ENCODE measurements at regions not wholly inside any gene's neighbourhood (a gene's known extent, or its start where the extent isn't known, plus 50 kb on each side); places are given as distances from the start of the nearest gene placed in this dataset.

DNA sequence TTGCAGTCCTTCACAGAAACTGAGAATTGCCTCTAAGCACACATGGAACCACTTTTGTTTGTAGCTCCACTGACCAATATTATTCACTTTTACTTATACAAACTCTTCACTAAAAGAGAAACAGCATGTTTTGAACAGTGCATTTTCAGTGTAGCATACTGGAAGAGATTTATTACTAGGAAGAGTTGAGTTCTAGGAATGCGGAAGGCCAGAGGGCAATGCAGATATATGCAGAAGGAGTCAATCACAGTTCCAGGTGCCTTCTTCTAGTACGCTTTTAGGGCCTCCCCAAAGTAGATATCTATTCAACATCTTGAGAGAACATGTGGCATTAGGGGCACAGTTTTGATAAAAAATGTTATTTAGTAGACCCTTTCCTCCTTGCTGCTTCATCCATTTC is 1654.0 kb upstream of the ZEB2 start:
- DNase-seq (ENCODE audit: low read depth, low spot score), result no peak

DNA sequence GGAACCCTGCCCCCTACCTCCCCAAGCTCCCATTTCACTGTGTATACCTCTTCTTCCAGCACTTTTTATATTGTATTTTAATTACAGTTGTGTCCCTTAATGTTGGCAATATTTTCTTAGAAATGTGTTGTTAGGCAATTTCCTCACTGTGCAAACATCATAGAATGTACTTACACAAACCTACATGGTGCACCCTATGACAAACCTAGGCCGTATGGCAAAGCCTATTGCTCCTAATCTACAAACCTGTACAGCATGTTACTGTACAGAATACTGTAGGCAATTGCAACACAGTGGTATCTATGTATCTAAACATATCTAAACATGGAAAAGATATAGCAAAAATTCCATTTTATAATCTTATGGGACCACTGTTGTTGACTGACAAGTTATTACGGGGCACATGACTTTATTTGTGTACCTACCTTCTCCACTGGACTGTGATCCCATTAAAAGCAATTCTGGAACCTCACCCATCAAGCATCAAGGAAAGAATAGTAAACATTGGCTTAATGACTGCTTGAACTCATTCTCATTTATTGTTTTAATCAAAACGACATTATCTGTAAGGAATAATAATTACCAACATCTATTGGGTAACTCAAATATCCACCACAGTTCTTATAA is 1641.5 kb upstream of the ZEB2 start:
- DNase-seq (ENCODE audit: low read depth, low spot score), result no peak

DNA sequence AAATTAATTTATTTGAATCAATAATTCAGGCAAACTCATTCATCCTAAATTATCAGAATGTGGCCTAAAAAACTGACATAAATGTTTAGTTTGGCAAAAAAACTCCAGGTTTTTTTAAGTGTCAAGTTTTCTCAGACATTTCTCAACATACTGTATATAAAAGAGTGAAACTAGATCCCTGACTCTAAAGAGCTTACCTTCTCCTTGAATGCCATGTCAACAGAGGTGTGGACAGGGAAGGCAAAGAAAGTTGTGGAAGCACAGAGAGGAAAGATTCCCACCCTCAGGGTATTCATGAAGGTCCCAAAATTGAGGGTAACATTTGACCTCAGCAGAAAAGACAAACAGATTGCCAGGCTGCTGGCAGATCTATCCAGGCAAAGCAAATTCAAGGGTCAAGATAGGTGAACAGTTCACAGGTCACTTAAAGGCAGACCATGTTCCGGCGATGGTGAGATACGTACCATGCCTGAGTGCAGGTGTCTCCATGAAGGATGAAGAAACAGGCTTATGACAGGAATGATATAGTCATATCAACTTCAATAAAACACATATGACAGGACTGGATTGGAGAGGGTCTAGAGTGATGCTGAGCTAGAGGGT is 1638.3 kb upstream of the ZEB2 start:
- no peak for DNase-seq (ENCODE audit: low read depth, low spot score)

DNA sequence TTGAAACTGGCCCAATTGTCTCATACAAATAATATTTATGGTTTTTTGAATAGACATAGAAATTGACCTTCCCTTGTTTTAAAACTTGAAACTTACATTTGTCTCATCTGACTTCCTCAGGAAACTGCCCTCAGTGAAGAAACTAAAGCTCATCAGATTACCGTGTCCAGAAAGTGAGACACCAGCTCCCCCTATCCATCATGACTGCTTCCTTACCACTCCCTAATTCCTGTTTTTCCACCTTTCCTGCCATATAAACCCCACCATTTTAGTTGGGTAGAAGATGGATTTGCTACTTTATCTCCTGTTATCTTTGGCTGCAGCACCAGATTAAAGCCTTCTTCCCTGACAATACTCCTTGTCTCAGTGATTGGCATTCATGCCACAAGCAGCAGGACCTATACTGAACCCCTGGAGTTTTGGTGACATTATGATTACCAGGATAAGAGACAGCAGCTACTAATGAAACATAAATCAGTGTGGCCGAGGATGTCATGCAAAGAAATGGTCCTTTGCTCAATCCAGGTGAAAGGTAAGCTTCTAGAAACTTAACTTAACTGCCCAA is 1627.6 kb upstream of the ZEB2 start:
- DNase-seq (ENCODE audit: low read depth, low spot score), result no peak

DNA sequence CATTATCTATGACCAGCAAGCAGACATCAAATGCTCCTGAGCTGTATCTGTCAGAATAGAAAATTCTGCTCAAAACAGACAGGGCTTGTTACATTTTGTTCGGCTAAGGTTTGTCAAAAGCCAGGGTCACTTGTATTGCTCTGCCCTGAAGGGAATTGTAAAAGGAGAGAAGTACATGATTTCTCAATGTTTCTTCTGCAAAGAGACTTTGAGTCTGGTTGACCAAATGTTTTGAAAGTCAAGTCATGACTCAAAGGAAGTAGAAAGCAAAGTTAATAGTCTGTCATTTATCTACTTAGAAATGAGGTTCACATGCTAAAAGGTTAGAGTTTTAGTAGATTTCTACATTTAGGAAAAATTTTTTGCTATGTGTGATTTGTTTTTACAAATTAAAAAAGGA is 1624.1 kb upstream of the ZEB2 start:
- DNase-seq (ENCODE audit: low read depth, low spot score), result no peak

DNA sequence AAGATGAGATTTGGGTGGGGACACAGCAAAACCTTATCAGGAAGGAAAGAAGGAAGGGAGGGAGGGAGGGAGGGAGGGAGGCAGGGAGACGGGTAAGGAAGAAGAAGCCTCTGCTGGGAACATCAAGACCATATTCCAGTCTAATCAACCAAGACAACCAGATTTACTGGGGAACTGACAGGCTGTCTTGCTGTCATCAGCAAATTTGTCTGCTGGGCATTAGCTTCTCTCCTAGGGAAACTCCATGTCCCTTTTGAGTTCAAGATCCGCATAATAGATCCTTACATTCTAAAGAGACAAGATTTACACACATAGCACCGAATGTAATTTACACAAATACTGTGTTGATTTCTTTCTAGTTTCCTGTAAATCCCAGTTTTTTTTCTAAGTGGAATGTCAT is 1618.9 kb upstream of the ZEB2 start:
- no peak for DNase-seq (ENCODE audit: low read depth, low spot score)

DNA sequence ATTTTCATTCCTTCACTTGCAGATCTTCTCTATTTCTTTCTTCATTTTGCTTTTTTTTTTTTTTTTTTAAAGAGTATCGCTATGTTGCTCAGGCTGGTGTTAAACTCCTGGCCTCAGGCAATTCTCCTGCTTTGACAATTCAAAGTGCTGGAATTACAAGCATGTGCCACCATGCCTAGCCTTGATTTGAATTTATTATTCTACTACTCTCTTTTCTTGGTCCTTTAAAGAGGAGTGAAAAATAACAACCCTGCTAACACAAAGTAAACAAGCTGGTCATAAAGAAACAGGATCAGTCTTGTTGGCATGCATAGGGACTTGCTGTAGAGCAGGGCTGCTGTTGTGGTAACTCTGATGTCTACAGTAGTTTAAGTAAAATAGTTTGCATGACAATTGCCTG is 1615.3 kb upstream of the ZEB2 start:
- no peak for DNase-seq (ENCODE audit: low read depth, low spot score)

DNA sequence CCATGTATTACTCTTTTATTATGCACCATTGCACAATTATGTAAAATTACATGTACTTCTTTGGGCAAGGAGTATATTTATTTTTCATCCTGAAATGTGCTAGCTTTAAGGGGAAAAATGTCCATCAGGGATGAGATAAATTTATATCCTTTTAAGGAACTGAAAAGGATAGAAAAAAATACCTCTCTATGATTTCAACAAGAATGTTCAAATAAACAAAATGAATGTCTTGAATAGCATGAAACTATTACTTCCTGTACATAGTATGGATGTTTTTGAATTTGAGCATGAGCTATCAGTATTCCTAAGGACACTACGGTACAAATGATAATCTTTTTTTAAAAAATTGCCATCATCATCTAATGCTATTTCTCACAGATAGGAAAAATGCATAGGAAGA is 1611.9 kb upstream of the ZEB2 start:
- DNase-seq (ENCODE audit: low read depth, low spot score), result no peak

DNA sequence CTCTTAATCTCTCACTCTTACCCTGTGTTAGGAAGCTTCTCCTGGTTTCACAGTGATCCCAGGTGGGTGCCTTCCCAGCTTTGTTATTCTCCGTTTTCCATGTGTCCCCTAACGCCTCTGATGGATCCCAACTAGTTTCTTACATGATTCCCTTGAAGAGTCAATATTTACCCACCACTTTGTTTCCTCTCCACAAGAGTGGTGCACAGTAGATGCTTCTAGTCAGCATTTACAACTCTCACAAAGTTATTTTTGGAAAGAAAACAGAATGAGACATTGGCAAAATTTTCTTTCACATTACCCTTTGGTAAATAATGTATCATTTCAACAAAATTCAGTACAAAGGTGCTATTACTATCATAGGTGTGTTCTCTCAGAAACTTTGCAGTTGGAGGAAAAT is 1611.1 kb upstream of the ZEB2 start:
- no peak for DNase-seq (ENCODE audit: low read depth, low spot score)

DNA sequence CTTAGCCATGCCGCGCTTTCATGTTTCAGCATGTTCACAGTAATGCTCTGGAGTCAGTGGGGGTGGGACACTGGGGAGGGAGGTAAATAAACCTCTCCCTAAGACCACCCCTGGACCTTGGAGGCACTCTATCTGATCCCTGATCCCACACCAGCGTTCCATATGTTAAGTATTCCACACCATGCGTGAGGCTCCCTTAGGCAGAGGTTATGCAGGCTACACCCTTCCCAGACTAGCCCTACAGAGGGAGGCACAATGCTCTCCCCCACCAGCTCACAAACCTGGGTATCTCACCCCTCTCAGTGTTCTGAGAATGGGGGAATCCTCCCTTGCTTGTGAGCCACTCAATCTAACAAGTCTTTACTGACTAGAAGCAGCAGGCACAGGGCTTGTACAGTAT is 1610.4 kb upstream of the ZEB2 start:
- DNase-seq (ENCODE audit: low read depth, low spot score), result no peak

DNA sequence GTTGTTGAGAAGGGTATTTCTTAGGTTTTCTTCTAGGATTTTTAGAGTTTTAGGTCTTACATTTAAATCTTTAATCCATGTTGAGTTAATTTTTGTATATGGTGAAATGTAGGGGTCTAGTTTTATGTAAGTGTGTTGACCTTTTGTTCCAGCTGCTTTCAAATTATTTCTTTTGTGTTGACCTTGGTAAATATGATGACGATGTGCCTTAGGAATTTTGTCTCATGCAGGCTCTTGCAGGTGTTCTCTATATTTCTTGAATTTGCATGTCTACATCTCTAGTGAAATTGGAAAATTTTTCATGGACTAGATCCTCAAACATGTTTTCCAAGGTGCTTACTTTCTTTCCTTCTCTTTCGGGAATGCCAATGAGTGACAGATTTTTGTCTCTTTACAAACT is 1609.3 kb upstream of the ZEB2 start:
- DNase-seq (ENCODE audit: low read depth, low spot score), result no peak

DNA sequence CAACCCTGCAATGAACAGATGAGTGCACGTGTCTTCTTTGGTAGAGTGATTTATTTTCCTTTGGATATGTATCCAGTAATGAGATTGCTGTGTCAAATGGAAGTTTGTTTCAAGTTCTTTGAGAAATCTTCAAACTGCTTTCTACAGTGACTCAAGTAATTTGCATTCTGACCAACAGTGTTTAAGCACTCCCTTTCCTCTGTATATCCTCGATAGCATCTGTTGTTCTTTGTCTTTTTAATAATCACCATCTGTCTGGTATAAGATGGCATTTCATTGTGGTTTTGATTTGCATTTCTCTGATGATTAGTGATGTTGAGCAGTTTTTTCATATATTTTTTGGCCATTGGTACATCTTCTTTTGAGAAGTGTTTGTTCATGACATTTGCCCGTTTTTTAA is 1608.3 kb upstream of the ZEB2 start:
- no peak for DNase-seq (ENCODE audit: low read depth, low spot score)

DNA sequence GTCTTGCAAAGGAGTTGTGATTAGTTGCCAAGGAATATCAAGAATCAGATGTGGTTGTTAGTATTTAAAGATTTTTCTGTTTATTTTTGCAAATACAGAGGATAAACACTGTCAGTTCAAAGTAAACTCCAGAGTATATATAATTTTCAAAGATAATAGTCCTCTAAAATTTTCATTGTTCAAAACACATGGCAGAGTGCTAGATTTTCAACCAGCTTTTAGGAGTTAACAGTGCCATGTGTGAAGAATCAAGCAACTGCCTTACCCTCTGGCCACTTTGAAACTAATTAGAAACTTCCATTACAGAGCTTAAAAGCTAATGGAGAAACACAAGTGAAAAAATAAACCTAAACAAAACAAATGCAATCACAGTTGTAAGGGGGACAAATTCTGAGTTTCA is 1605.6 kb upstream of the ZEB2 start:
- DNase-seq (ENCODE audit: low read depth, low spot score), result no peak

DNA sequence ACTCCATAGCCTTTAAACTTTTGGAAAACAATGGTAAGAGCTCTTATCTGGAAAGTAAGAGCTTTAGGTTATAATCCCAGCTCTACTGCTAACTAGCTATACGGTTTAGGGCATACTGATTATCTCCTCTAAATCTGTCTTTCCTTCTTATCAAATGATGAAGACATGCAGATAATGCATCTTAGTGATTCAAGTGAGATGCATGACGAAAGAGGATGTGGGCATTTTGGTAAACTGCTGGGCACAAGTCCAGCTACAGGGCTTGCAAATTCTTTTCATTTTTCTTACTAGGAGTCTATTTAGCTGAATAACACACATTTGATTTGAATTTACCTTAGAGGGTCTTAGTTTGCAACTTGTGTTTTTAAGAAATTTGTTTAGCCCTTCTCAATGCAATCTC is 1604.8 kb upstream of the ZEB2 start:
- DNase-seq (ENCODE audit: low read depth, low spot score), result no peak

DNA sequence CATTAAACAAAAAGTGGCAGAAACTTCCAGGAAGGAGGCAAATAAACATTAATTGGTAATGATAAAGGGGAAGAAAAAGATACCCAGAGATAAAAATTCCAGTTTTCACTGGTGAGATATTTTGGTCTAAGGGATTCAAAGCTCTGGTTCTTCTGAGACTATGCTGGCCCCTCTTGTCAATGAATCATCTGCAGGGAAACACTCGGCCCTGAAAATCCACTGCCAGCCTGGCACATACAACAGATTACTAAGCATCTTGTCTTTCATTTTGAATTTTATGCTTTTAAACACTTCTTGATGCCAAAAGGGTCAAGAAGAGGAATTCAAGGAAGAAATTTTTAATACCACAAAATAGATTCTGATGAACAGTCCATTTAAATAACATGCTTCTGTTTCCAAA is 1603.8 kb upstream of the ZEB2 start:
- DNase-seq (ENCODE audit: low read depth, low spot score), result no peak

DNA sequence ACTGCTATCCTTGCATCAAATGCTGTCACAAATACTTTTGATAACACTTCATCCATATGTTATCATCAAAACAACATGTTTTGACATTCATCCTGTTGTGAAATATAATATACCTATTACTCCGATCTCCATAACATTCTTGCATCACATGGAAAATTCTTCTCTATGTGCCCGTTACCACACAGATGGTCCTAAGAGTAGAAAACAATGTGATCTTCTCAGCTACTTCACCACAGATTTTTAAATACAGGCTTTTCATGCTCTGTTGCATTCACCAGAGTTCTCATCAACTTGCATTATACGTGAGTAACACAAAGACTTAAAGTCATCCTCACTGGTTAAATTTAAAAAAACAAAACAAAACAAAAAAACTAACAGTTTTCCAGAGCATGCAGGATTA is 1603.3 kb upstream of the ZEB2 start:
- DNase-seq (ENCODE audit: low read depth, low spot score), result no peak

DNA sequence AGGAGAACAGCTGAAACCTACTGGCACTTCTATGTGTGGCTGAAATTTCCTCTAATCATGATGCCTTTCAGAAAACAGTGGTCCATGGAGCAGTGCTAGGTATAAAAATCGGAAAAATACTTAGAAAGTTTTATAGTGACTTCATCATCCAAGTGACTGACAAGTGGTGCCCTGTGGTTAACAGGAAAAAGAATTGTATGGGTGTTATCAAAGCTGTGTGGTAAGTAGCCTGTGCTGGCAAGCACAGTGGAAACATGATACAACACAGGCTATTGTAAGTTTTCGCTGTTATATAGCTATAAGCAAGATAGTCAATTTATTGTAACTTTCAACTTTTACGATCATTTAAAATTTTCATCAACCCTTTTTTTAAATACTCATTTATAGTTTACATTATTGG is 1599.7 kb upstream of the ZEB2 start:
- no peak for DNase-seq (ENCODE audit: low read depth, low spot score)

DNA sequence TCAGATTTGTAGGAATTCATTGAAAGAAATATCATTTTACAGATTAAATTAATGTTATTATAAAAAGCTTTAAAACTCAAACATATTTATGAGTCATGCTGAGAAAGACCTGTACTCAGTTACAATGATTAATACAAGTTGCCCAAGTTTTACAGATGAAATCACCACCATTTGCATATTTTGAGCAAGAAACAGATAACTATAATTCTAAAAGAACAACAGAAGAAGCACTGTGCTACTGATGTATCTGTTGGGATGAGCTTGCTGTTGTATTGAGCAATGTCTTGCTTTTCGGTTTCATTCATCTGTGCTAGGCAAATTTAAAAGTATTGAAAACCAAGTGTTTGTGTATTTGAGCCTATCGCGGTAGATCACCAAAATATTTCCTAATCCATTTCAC is 1589.1 kb upstream of the ZEB2 start:
- no peak for DNase-seq (ENCODE audit: low read depth, low spot score)

DNA sequence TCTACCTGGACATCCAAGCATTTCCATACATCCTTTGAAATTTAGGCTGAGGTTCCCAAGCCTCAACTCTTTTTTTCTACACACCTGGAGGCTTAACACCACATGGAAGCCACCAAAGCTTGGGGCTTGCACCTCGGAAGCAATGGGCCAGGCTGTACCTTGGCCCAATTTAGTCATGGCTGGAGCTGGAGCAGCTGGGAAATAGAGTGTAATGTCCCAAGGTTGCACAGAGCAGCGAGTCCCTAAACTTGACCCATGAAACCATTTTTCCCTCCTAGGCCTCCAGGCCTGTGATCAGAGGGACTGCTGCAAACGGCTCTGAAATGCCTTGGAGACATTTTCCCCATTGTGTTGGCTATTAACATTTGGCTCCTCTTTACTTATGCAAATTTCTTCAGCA is 1574.3 kb upstream of the ZEB2 start:
- DNase-seq (ENCODE audit: low read depth, low spot score), result no peak

DNA sequence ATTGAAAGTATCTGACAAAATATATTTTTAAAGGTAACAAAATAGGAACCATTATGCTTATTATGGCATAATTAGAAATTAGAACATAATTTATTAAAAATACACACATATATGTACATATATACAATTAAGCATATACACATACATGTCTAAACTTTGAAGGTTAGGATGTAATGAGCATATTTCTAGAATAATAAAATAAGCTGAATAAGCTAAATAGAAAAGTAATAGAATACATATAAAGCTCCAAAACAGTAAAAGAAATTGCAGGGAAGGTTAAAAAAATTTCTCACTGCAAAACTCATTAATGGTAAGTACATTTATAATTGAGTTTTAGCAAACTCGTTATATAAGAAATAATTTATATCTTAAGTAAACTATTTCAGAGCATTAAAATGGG is 1561.5 kb upstream of the ZEB2 start:
- DNase-seq (ENCODE audit: low read depth, low spot score), result no peak

DNA sequence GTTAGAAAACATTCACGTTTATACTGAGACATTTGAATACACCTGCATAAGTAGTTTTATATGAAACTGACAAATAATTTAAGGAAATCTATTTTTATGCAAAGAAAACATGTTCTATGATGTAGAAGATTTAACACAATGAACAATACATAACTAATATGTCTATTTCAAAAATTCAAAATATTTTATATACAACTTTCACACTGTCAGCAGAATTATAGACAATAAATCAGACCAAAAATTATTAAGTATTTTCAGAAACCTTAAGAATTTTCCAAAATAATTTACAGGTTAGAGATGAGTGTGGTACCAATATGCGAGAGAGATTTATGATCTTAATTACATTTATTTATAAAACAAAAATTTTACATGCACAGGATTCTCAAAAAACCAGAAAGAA is 1561.0 kb upstream of the ZEB2 start:
- no peak for DNase-seq (ENCODE audit: low read depth, low spot score)

DNA sequence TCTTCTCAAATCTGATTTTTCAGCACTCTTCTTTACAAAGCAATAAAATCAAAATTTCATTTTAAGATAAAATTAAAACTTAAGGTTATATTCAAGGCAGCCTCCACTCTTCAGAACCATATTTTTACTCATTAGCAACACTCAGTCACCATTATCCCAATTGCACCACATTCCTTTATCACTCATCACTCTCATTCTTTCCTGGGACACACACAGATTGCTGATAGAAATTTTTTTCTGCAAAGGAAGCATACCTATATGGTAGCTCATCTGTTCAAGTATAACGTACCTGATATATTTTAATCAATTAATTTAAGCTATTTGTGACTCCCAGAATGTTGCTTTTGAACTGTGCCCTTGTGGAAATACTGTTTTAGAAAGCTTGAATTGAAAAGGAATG is 1559.3 kb upstream of the ZEB2 start:
- no peak for DNase-seq (ENCODE audit: low read depth, low spot score)

DNA sequence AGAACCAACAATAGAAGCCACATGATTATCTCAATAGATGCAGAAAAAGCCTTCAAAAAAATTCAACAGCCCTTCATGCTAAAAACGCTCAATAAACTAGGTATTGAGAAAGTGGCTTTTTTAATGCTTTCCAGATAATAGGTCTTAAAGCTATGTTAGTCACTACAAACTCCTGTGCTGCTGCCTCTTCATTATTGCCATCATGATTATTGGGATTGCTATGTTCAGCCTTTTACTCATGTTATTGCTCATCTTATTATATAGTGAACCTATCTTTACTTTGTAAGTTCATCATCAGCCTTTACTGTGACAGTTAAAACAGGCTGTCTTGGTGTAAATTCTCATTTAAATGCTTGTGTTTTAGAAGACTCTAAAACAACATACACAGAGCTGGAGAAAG is 1557.2 kb upstream of the ZEB2 start:
- DNase-seq (ENCODE audit: low read depth, low spot score), result no peak

DNA sequence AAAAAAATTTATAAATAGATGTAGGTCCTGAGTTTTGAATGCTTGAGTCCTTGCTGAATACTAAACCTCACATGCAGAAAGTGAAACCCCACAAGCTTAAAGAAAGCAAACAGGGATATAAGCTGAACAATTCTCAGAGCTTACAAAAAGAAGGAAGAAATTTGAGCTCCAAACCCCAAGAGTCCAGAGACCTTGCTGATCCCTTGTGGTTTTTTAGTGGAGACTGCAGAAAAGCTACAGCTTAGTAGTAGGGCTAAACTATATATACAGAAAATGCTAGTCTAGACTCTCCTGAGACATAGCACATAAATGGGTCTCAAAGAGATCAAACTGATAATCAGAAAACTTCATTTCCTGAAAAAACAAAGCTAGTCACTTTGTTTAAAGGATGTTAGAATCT is 1548.1 kb upstream of the ZEB2 start:
- DNase-seq (ENCODE audit: low read depth, low spot score), result no peak
